ENCODE measurements at regions not wholly inside any gene's neighbourhood (a gene's known extent, or its start where the extent isn't known, plus 50 kb on each side); places are given as distances from the start of the nearest gene placed in this dataset.
"Not testable (repeated sequence)": the region's sequence is repeated elsewhere in the genome, so short reads cannot be mapped to it uniquely, and the experiment has no call there.

DNA sequence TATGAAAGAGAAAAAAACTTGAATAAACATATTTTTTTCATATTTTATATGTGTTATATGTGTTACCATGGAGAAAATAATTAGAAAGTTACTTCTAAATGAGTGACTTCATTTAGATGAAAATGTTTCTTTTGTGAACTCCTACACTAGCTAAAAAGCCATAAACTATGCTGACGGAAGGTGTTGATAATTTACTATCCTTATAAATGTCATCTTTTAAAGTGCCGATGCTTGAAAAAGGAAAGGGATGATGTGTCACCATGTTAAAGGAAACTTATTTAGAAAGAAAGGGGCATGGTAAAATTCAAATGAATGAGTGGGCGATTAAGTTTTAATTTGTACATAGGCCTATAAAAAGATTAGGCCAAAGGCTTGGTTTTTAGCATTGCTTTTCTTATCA is 133.8 kb downstream of the SPRY1 start:
- DNase-seq = no peak
- intact Hi-C loops (cut with DNase I) = no loop called here

DNA sequence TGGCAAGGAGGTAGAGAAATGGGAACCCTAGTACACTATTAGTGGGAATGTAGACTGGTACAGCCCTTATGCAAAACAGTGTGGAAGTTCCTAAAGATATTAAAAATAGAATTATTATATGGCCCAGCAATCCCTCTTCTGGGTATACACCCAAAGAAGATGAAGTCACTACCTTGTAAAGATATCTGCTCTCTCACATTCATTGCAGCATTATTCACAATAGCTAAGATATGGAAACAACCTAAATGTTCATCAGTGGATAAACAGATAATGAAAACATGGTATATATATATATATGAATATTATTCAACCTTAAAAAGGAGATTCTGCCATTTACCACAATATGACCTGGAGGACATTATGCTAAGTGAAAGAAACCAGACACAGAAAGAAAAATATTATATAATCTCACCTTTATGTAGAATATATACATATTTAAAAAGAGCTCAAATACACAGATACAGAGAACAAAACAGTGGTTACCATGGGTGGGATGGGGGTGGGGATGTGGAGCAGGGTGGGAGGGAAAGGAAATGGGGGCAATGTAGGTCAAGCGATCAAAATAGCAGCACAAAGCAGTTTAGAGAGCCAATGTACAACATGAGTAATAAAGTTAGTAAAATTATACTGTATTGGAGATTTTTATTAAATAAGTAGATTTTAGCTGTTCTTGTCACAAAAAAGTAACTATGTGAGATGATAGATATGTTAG is 138.6 kb downstream of the SPRY1 start:
- no peak for DNase-seq
- intact Hi-C loops (cut with DNase I) = no loop called here

- intact Hi-C loops (cut with DNase I) = no loop called here
- DNase-seq = no peak
Measured at GRCh38 chr4:123536225-123536624, 139.6 kb downstream of the SPRY1 start.

DNA sequence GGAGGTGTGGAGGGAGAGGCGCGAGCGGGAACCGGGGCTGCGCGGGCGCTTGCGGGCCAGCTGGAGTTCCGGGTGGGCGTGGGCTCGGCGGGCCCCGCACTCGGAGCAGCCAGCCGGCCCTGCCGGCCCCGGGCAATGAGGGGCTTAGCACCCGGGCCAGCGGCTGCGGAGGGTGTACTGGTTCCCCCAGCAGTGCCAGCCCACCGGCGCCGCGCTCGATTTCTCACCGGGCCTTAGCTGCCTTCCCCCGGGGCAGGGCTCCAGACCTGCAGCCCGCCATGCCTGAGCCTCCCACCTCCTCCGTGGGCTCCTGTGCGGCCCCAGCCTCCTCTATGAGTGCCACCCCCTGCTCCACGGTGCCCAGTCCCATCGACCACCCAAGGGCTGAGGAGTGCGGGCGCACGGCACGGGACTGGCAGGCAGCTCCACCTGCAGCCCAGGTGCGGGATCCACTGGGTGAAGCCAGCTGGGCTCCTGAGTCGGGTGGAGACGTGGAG is 141.4 kb downstream of the SPRY1 start:
- DNase-seq = peak in 1 of 10 donors; percentile 58
- intact Hi-C loops (cut with DNase I) = not testable (repeated sequence)

DNA sequence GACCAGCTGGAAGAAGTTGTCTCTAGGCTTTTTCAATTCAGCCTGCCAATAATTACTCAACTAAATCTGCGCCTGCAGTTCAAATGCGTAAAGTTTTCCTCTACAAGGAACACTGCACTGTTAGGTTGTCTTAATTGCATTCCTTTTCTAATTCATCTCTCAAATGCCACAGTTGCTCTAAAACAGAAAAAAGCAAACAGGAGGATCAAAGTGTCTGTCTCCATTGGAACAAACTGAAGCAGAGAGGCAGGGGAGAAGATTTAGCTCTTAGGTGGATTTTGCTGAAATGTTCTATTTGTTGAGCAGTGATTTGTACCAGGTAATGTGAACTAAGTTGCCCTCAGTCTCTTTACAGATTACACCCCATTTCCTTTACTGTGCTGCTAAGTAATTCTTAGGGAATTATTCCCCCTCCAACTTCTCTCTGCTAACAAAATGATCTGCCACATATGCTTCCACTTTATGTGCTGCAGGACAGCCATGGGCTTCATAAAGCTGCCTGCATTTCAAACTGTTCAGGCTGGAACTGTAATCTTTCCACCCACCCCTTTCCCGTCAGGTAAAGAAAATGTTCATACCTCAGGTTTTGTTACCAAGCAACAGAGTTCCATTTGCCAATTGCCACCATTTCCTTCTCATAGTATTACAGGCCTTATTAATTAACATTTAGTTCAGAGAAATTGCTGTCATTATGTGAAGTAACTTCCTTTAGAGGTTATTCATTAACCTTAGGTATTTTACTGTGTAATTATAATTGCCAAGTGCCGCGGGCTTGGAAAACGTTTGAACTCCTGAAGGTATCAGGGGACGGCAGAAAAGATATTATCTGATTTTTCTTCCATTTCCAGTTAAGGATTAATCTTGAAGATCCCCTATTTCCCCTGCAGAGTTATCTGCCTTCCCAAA is 149.3 kb downstream of the SPRY1 start:
- intact Hi-C loops (cut with DNase I) = no loop called here

DNA sequence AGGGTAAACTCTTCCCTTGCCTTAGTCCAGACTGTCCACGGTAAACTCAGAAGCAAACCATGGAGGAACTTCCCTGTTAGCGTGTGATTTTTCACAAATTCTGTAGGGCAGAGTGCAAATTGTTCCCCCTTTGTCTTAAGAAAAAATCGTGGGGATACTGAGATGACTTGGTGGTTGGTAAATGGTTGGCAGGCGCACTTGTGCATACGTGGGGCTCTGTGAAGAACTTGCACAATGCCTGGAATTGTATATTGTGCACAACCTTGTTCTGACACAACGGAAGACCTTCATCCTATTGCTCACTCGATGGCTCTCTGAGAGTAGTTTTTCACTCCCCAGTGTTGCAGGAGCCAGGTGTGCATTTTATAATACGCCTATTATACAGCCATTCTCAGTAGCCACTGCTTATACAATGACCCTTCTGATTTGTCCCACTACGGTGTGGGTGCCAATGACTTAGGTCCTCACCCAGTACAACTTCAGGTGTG is 150.0 kb downstream of the SPRY1 start:
- no peak for DNase-seq
- intact Hi-C loops (cut with DNase I) = no loop called here

More for the DNA sequence above, 149.3 kb downstream of the SPRY1 start:
- no peak for DNase-seq

- intact Hi-C loops (cut with DNase I) = no loop called here
- DNase-seq = peak in 1 of 10 donors; percentile 30
Measured at GRCh38 chr4:123547216-123548165, 150.9 kb downstream of the SPRY1 start.

GRCh38 chr4:123553279-123553678 is 156.7 kb downstream of the SPRY1 start:
- intact Hi-C loops (cut with DNase I) = no loop called here

DNA sequence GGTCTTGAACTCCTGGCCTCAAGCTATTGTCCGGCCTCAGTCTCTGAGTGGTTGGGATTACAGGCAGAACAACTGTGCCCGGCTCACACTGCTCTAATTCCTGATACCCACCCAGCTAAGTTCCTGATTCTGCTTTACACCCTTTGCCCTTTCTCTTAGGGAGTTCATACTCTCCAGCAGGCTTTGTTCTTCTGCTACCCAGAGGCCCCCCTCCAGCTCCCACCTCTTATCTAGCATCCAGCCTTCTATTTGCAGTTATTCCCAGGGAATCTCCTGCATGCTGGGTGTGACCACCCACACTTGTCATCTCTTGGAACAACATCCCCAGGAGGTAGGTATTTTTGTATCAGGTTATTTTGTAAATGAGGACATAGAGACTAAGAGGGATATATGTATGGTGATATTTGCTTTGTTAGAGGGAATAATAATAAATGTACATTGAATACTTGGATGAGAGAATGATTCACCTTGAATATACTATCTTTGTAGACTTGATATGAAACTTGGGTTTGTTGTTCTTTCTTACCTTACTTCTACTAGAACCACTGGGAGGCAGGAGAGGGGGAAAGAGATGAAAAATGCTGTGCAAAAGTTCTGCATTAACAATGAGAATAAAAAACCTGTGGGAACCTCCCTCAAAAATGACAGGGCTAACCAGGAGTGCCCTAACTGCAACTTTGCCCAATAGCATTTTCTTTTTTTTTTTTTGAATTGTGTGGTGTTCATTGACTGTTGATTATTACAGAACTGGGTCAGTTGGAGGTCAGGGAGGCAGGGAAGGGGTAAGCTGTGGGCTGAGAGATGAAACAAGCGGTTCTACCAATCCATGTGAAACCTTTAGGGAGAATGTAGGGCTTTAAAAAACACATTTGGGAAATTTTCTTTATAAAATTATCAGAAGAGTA is 157.4 kb downstream of the SPRY1 start:
- intact Hi-C loops (cut with DNase I) = no loop called here
- DNase-seq = no peak

More at GRCh38 chr4:123553279-123553678, 156.7 kb downstream of the SPRY1 start:
- DNase-seq = no peak

DNA sequence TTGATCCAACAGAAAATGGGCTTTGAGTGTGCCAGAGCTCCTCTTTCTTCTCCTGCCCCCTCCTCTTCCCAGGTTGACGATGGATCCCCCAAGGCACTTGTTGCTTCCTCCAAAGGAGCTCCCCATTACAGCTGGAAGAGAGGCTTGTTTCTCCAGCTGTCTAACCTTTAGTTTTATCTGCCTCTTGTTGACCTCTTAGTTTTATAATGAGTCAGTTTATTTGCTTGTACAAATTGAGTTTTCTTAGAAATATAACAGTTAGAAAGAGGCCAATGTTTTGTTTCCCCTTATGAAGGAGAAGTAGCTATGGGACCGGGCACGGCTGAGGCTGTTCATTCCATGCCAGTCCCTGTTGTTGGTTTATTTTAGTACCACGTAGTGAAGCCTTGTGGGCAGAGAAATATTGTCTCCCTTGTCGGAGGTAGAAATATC is 158.2 kb downstream of the SPRY1 start:
- intact Hi-C loops (cut with DNase I) = no loop called here
- no peak for DNase-seq

- peak in 7 of 10 donors; percentile 17 to 88 (median 31) for DNase-seq
- intact Hi-C loops (cut with DNase I) = no loop called here
Measured at GRCh38 chr4:123555233-123555806, 158.7 kb downstream of the SPRY1 start.

DNA sequence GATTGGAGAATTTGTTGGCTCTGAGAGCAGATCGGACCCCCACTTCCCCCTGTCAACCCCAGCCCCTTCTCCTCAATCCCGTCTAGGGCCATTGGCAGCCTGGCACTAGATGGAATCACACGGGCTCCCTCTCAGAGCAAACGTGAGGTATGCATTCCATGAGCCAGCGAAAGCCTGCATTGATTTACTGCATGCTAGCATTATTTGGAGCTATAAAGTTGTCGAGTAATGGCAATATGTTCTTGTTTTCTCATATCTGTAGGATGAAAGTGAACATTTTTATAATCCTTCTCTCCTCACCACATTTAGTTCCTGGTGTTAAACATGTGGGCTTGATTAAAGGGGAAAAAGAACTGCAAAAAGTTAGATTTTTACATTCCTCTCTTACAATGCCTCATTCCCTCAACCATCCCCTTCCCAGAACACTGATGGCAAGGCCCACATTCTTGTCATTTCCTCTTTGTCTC is 159.2 kb downstream of the SPRY1 start:
- intact Hi-C loops (cut with DNase I) = no loop called here
- DNase-seq = no peak

- intact Hi-C loops (cut with DNase I) = no loop called here
- DNase-seq = no peak
Measured at GRCh38 chr4:123556526-123556925, 159.9 kb downstream of the SPRY1 start.

- intact Hi-C loops (cut with DNase I) = no loop called here
- no peak for DNase-seq
Measured at GRCh38 chr4:123557857-123558536, 161.4 kb downstream of the SPRY1 start.

GRCh38 chr4:123558865-123559264 is 162.3 kb downstream of the SPRY1 start:
- intact Hi-C loops (cut with DNase I) = no loop called here
- DNase-seq = no peak

DNA sequence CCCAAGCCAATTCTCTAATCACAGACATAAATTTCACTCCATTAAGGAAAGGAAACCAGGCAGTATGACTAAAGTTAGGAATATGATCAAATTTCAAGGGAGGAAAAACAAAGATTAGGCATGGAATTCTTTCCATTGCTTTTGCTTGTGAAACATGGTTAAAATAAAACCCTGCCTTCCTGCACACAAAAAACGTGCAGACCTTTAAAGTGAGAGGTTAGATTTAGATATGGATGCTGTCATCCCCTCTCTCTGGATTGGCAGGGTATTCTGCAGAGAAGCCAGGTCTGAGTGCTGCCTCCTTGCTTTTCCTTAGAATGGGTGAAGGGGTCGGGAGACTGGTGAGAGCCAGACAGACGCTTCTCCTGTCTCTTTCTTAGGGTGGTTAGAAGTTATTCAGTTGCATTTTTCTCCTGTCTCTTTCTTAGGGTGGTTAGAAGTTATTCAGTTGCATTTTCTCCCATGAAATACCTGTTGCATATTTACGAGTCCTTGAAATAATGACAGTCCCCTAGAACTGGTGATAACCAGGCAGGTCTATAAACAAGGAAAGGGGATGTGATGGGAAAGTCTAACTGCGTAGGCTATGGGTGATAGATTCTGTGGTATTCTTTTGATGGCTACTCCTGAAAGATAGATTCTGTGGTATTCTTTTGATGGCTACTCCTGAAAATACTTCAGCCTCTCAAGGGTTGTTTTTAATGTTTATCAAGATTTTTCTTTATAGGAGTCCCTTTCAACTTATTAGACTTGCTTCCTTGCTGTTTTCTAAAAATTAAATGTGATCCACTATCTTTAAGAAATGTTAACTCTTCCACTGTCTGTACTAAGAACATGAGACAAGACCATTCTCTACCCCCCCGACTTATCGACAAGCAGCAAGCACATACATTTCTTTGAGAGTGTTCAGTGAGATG is 163.6 kb downstream of the SPRY1 start:
- intact Hi-C loops (cut with DNase I) = loop anchor here (5.0 kb wide), 1 partner anchor 102 kb away; no protein-coding TSS in a partner anchor
- no peak for DNase-seq

DNA sequence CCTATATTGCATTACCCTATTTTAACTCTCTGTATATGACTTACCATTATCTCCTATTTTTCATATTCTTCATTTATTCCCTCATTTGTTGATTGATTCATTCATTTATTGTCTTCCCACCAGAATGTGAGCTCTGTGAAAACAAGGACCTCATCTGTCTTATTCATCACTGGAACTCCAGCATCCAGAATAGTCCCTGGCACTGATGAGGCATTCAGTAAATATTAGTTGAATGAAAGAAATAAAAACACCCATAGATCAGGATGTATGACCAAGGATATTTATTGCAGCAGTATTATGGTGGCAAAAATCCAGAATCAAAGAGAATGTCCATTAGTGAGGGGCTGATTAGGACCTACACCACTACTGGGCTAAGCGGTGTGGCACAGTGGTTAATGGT is 164.9 kb downstream of the SPRY1 start:
- intact Hi-C loops (cut with DNase I) = loop anchor here (5.0 kb wide), 1 partner anchor 101 kb away; no protein-coding TSS in a partner anchor

More for the DNA sequence above, 164.9 kb downstream of the SPRY1 start:
- no peak for DNase-seq

Measured in posterior cingulate gyrus (tissue), 11 donors.